ENCODE measurements at regions not wholly inside any gene's neighbourhood (a gene's known extent, or its start where the extent isn't known, plus 50 kb on each side); places are given as distances from the start of the nearest gene placed in this dataset.

- Mint-ChIP-seq H3K9me3 (peaks cover 0 to 5% (median 0%) of the 10 kb centered on the region in 7 donors), H3K27me3 (ENCODE audit: low read depth in 3 of 3) (no peaks in the 10 kb centered on the region), H3K4me3 (no peak overlapping the region), H3K27ac (no peak overlapping the region), H3K4me1 (no peaks in the 10 kb centered on the region), H3K36me3 (no peaks in the 10 kb centered on the region)
- Histone ChIP-seq H3K4me3 (replicated peaks in 1 of 3; ENCODE audit: low read depth in 2 of 3, low read length in 3 of 3) (no peak overlapping the region), H3K27me3 (ENCODE audit: control insufficient read depth in 2 of 2, insufficient read depth in 2 of 2, low read length in 2 of 2) (no peaks in the 10 kb centered on the region), H3K27ac (ENCODE audit: low read depth in 1 of 2, low read length in 2 of 2) (no peak overlapping the region), H4K20me1 (ENCODE audit: insufficient read depth, low read length) (no peaks in the 10 kb centered on the region), H2AFZ (ENCODE audit: insufficient read depth, low read depth, low read length, poor library complexity, severe bottlenecking) (no peak overlapping the region), H3K79me2 (ENCODE audit: insufficient read depth, low read length) (no peaks in the 10 kb centered on the region), H3K4me2 (replicated peaks; ENCODE audit: extremely low read depth, low read length, poor library complexity, severe bottlenecking) (no peak overlapping the region), H3K36me3 (replicated peaks in 1 of 2; ENCODE audit: control insufficient read depth in 1 of 2, insufficient read depth in 2 of 2, low read length in 2 of 2) (no peaks in the 10 kb centered on the region), H3K9ac (ENCODE audit: insufficient read depth, low read length, poor library complexity, severe bottlenecking) (no peak overlapping the region), H3K9me3 (replicated peaks in 1 of 2; ENCODE audit: control insufficient read depth in 1 of 2, insufficient read depth in 1 of 2, low read length in 2 of 2) (peaks cover 0 to 3% of the 10 kb centered on the region in 2 donors), H3K4me1 (ENCODE audit: control insufficient read depth in 1 of 2, insufficient read depth in 2 of 2, low read length in 2 of 2) (no peaks in the 10 kb centered on the region)
- TF ChIP-seq CTCF (IDR thresholded peaks at IDR 0.05), result no peak
- WGBS (ENCODE audit: insufficient coverage), result no CpG with 5 or more reads among the region's 1 CpG
- no peak for DNase-seq
- intact Hi-C loops (cut with micrococcal nuclease), result no loop called here
Measured at GRCh38 chr1:79293611-79294010, 287.1 kb upstream of the ADGRL4 start.

- Histone ChIP-seq H3K4me2 (replicated peaks; ENCODE audit: extremely low read depth, low read length, poor library complexity, severe bottlenecking) (no peak overlapping the region), H3K9me3 (replicated peaks in 1 of 2; ENCODE audit: control insufficient read depth in 1 of 2, insufficient read depth in 1 of 2, low read length in 2 of 2) (peaks cover 0 to 3% of the 10 kb centered on the region in 2 donors), H3K27ac (ENCODE audit: low read depth in 1 of 2, low read length in 2 of 2) (no peak overlapping the region), H3K27me3 (ENCODE audit: control insufficient read depth in 2 of 2, insufficient read depth in 2 of 2, low read length in 2 of 2) (no peaks in the 10 kb centered on the region), H3K9ac (ENCODE audit: insufficient read depth, low read length, poor library complexity, severe bottlenecking) (no peak overlapping the region), H4K20me1 (ENCODE audit: insufficient read depth, low read length) (no peaks in the 10 kb centered on the region), H3K36me3 (replicated peaks in 1 of 2; ENCODE audit: control insufficient read depth in 1 of 2, insufficient read depth in 2 of 2, low read length in 2 of 2) (no peaks in the 10 kb centered on the region), H3K4me1 (ENCODE audit: control insufficient read depth in 1 of 2, insufficient read depth in 2 of 2, low read length in 2 of 2) (no peaks in the 10 kb centered on the region), H3K4me3 (replicated peaks in 1 of 3; ENCODE audit: low read depth in 2 of 3, low read length in 3 of 3) (no peak overlapping the region), H2AFZ (ENCODE audit: insufficient read depth, low read depth, low read length, poor library complexity, severe bottlenecking) (no peak overlapping the region), H3K79me2 (ENCODE audit: insufficient read depth, low read length) (no peaks in the 10 kb centered on the region)
- H3K27ac Mint-ChIP-seq, result no peak overlapping the region
- H3K27me3 Mint-ChIP-seq (ENCODE audit: low read depth in 3 of 3), result no peaks in the 10 kb centered on the region
- 93% methylated on average over 7 of the region's 7 CpGs for WGBS (ENCODE audit: insufficient coverage)
- H3K9me3 Mint-ChIP-seq, result peaks cover 0 to 6% (median 0%) of the 10 kb centered on the region in 7 donors
- no peaks in the 10 kb centered on the region for H3K4me1 Mint-ChIP-seq
- no peak for TF ChIP-seq CTCF (IDR thresholded peaks at IDR 0.05)
- H3K36me3 Mint-ChIP-seq, result no peaks in the 10 kb centered on the region
- intact Hi-C loops (cut with micrococcal nuclease), result no loop called here
- DNase-seq, result no peak
- no peak overlapping the region for H3K4me3 Mint-ChIP-seq
Measured at GRCh38 chr1:79290927-79291474, 284.5 kb upstream of the ADGRL4 start.
